DOHH2 (cell line): ENCODE measurements at regions not wholly inside any gene's neighbourhood (a gene's known extent, or its start where the extent isn't known, plus 50 kb on each side); places are given as distances from the start of the nearest gene placed in this dataset.

Experiments
- H3F3A ChIP-seq: fragments of 200-600 bp; sonication (generic), shearing (Covaris generic); 2 replicates; pipeline ENCODE4 v1.6.0; 2016; ENCODE audit warnings: antibody characterized with exemption, mild to moderate bottlenecking; ENCODE audit not compliant: control insufficient read depth, insufficient read depth
- H3K27ac ChIP-seq: fragments of 200-600 bp; sonication (generic); 2 replicates; pipeline ENCODE4 v1.5.1; 2014; ENCODE audit warnings: low read depth, mild to moderate bottlenecking, low read length, moderate library complexity
- H3K27me3 ChIP-seq: fragments of 200-600 bp; sonication (generic); 2 replicates; pipeline ENCODE4 v1.6.1; 2014; ENCODE audit warnings: mild to moderate bottlenecking, low read length, mixed read lengths; ENCODE audit not compliant: control insufficient read depth
- H3K36me3 ChIP-seq: fragments of 200-600 bp; sonication (generic); 2 replicates; pipeline ENCODE4 v1.6.1; 2014; ENCODE audit warnings: mild to moderate bottlenecking, low read length, moderate library complexity, mixed read lengths; ENCODE audit not compliant: control insufficient read depth
- H3K4me1 ChIP-seq: fragments of 200-600 bp; sonication (generic); 2 replicates; pipeline ENCODE4 v1.6.1; 2014; ENCODE audit warnings: mild to moderate bottlenecking, low read length, mixed read lengths; ENCODE audit not compliant: control insufficient read depth
- H3K4me2 ChIP-seq: fragments of 200-600 bp; sonication (generic); 2 replicates; pipeline ENCODE4 v1.6.0; 2014; ENCODE audit warnings: mild to moderate bottlenecking, low read length, moderate library complexity
- H3K4me3 ChIP-seq: fragments of 200-600 bp; sonication (generic); 2 replicates; pipeline ENCODE4 v1.5.1; 2014; ENCODE audit warnings: mild to moderate bottlenecking, low read length, mixed read lengths
- H3K79me2 ChIP-seq: fragments of 200-600 bp; sonication (generic); 2 replicates; pipeline ENCODE4 v1.6.1; 2014; ENCODE audit warnings: mild to moderate bottlenecking, low read length, mixed read lengths; ENCODE audit not compliant: control insufficient read depth
- H3K9me2 ChIP-seq: fragments of 200-600 bp; sonication (generic); replicated peaks from 2 replicates; pipeline ENCODE4 v1.6.1; 2014; ENCODE audit warnings: mild to moderate bottlenecking, low read length, mixed read lengths; ENCODE audit not compliant: control insufficient read depth
- H3K9me3 ChIP-seq: fragments of 200-600 bp; sonication (generic); 2 replicates; pipeline ENCODE4 v1.6.1; 2014; ENCODE audit warnings: antibody characterized with exemption, low read length, mixed read lengths; ENCODE audit not compliant: control insufficient read depth, insufficient read depth
- H4K20me1 ChIP-seq: fragments of 200-600 bp; sonication (generic); 2 replicates; pipeline ENCODE4 v1.6.0; 2014; ENCODE audit warnings: low read depth, mild to moderate bottlenecking, antibody characterized with exemption, low read length, moderate library complexity; ENCODE audit not compliant: control insufficient read depth, insufficient read depth
- CTCF ChIP-seq: fragments of 200-600 bp; sonication (generic); IDR thresholded peaks from one replicate; pipeline ENCODE4 v1.5.1; 2014; ENCODE audit warnings: antibody characterized with exemption, mild to moderate bottlenecking, low read depth, low read length; ENCODE audit not compliant: poor library complexity, severe bottlenecking
- EZH2phosphoT487 ChIP-seq: fragments of 200-600 bp; sonication (generic); IDR thresholded peaks from 2 replicates; pipeline ENCODE4 v1.6.1; 2017; ENCODE audit warnings: borderline replicate concordance, mild to moderate bottlenecking, antibody characterized with exemption, low read length, moderate library complexity, mixed read lengths

GRCh38 chr12:107560899-107561285 is 124.7 kb upstream of the PWP1 start:
- Histone ChIP-seq H3F3A (no peaks in the 10 kb centered on the region), H3K4me2 (no peak overlapping the region), H3K4me3 (no peak overlapping the region), H3K9me2 (no peaks in the 10 kb centered on the region), H4K20me1 (no peaks in the 10 kb centered on the region), H3K79me2 (no peaks in the 10 kb centered on the region), H3K9me3 (no peaks in the 10 kb centered on the region), H3K27me3 (peaks cover 8% of the 10 kb centered on the region), H3K27ac (no peak overlapping the region), H3K36me3 (no peaks in the 10 kb centered on the region), H3K4me1 (peaks cover 4% of the 10 kb centered on the region)
- TF ChIP-seq EZH2phosphoT487 = no peak
- no peak for TF ChIP-seq CTCF

DNA sequence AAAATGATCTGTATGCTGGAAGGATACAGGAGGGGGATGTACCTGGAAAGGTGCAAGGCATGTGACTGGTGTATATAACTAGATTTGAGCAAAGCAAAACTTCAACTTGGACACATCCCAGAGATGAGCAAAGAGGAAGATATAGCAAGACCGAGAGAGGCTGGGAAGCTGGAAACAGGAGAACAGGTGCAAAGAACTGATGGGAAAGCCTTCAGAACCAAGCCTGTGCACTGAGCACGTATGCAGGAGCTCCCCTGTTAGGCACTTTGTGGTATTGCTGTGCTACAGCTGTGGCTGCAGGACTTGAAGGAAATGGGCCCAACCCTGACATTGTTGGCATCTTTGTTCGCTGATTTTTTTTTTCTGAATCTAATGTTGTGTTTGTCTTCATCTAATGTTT is 120.7 kb upstream of the PWP1 start:
- Histone ChIP-seq H3K4me1 (peaks cover 15% of the 10 kb centered on the region), H3K27ac (no peak overlapping the region), H3K36me3 (no peaks in the 10 kb centered on the region), H3K79me2 (no peaks in the 10 kb centered on the region), H3K4me2 (no peak overlapping the region), H3F3A (no peaks in the 10 kb centered on the region), H3K9me3 (no peaks in the 10 kb centered on the region), H3K9me2 (no peaks in the 10 kb centered on the region), H4K20me1 (no peaks in the 10 kb centered on the region), H3K27me3 (peaks cover 8% of the 10 kb centered on the region), H3K4me3 (no peak overlapping the region)
- TF ChIP-seq CTCF = peak; percentile 41
- TF ChIP-seq EZH2phosphoT487 = no peak

DNA sequence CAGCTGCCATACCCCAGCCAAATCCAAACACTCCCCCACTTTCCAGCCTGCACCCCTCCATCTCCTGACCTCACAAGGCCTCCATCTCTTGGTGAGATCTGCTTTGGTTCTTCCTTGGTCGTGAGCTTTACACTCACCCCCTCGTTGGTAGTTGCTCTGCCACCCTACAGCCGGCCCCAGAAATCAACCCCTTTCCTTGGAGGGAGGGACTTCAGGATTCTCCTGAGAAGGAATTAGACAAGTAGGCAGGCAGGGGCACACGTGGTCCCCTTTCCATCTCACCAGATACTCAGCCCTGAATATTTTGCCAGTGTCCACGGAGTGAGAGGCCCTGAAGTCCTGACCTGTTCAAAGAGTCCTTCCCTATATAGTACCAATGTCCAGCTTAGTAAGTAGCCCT is 120.0 kb upstream of the PWP1 start:
- Histone ChIP-seq H3K27ac (no peak overlapping the region), H3K9me3 (no peaks in the 10 kb centered on the region), H3K4me2 (no peak overlapping the region), H3K36me3 (no peaks in the 10 kb centered on the region), H3K9me2 (no peaks in the 10 kb centered on the region), H3F3A (no peaks in the 10 kb centered on the region), H3K27me3 (peaks cover 8% of the 10 kb centered on the region), H4K20me1 (no peaks in the 10 kb centered on the region), H3K4me3 (no peak overlapping the region), H3K4me1 (peaks cover 15% of the 10 kb centered on the region), H3K79me2 (no peaks in the 10 kb centered on the region)
- TF ChIP-seq EZH2phosphoT487 (no peak), CTCF (no peak)
